GM21447 (cell line): ENCODE measurements at regions not wholly inside any gene's neighbourhood (a gene's known extent, or its start where the extent isn't known, plus 50 kb on each side); places are given as distances from the start of the nearest gene placed in this dataset.

ENCODE experiments used
- ATAC-seq: cut with Tn5 transposase; IDR thresholded peaks from one replicate; pipeline ENCODE4 v1.9.1; 2021; ENCODE audit not compliant: unreplicated experiment

DNA sequence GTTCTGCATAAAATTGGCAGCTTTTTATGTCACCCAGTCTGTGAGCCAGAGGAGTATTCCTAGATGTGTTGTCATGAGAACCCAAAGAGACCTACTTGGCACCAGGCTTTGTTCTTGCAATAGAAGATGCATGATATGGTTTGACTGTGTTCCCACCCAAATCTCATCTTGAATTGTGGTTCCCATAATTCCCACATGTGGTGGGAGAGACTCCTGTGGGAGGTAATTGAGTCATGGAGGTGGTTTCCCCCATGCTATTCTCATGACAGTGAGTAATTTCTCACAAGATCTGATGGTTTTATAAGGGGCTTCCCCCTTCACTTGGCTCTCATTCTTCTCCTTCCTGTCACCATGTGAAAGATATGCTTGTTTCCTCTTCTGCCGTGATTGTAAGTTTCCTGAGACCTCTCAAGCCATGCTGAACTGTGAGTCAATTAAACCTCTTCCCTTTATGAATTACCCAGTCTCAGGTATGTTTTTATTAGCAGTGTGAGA, 572.0 kb upstream of the ATP2B1 start:
- peak; percentile 66 for ATAC-seq

DNA sequence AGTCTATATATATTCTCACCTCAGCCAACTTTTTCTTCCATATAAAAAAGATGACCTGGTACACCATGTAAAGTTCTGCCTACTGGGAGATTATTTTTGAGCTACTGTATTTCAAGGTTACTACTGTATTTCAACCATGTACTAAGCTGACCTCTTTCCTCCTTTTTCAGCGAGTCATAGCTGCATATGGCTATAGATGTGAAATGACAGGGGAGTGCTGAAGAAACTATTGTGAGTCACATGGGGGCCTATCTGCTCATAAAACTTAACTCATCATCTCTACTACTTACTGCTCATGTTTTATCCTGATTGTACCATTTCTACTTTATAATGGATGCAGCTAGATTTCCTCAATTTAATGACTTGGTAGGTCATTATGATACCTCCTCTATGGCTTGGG, 571.4 kb upstream of the ATP2B1 start:
- no peak for ATAC-seq

DNA sequence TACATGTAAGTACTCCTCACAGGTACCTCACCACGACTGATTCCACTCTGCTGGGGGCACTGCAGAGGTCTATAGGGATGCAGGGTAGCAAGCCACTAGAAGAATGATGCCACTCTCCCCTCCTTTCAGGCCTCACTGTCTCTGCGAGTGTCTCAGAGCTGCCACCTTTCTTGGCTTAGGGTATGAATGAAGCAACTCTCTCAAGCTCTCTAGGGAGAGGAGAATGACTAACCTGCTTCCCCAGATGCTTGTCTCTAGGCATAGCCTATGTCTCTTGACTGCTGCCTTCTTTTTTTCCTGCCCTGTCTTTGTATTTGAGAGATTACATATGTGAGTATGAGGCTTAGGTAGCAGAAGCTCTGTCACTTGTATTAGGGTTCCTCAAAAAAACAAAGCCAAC, 566.5 kb upstream of the ATP2B1 start:
- ATAC-seq = no peak

- ATAC-seq = no peak
These were observed 565.8 kb upstream of the ATP2B1 start for GRCh38 chr12:90274407-90274806.

- no peak for ATAC-seq
These were observed 559.9 kb upstream of the ATP2B1 start for GRCh38 chr12:90268574-90268973.

GRCh38 chr12:90262251-90262650, 553.6 kb upstream of the ATP2B1 start:
- no peak for ATAC-seq

- no peak for ATAC-seq
These were observed 552.6 kb upstream of the ATP2B1 start for GRCh38 chr12:90261283-90261682.

DNA sequence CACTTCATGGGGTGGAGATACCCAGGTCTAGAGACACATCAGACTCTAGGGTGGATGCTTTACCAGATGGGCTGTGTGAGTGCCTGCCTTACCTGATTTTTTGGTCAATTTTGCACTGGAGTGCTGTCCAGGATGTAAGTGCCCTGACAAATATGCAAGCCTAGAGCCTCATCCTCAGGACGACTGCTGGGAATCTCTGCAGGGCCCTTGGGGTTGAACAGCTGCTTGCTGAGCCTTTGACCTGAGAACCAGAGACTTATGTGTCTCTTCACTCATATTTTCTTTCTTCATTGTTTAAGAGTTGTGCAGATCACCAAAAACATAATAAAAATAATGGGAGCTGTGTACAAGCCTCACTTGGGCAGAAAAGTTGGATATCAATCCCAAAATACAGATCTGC, 551.5 kb upstream of the ATP2B1 start:
- no peak for ATAC-seq

DNA sequence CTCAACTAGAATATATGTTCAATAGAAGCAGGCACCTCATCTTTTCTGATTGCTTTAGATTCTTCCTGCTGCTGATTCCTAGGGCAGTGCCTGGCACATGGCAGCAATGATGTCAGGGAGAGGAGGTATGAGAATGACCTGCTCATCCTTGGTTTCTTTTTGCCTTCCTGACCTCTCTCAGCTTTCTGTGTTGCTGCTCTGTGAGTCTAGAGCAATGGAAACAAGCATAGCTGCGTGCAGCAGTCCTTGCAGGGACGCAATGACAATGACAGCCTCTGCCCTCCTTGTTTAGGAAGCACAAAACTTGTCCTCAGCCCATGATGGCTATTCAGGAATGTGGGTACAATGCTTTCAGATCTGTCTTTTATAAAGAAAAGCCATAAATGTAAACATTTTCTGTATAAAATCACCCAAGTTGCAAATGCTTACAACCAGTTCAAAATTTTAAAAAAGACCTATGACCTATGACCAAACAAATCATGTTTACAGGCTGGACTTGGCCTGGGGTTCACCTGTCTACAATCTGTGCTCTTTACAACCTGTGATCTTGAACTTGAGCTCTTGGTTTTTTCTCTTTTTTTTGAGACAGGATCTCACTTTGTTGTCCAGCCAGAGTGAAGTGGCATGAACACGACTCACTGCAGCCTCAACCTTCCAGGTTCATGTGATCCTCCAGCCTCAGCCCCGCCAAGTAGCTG, 549.4 kb upstream of the ATP2B1 start:
- ATAC-seq = no peak

DNA sequence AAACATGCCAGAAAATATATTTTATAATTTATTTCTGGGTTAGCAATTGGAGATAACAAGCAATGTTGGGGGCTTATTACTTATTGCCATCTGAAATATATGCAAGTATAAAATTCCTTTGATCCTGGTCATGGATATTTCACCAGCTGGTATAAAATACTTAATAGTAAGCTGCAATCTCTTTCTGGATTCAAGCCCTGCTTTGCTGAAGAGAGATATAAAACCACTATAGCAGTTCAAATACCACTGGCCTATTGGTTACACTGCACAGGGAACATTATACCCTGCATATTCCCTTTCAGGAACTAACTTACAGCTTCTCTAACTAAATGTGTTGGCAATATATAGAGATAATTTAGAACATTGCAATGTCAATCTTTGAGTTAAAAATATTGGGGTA, 546.2 kb upstream of the ATP2B1 start:
- no peak for ATAC-seq

DNA sequence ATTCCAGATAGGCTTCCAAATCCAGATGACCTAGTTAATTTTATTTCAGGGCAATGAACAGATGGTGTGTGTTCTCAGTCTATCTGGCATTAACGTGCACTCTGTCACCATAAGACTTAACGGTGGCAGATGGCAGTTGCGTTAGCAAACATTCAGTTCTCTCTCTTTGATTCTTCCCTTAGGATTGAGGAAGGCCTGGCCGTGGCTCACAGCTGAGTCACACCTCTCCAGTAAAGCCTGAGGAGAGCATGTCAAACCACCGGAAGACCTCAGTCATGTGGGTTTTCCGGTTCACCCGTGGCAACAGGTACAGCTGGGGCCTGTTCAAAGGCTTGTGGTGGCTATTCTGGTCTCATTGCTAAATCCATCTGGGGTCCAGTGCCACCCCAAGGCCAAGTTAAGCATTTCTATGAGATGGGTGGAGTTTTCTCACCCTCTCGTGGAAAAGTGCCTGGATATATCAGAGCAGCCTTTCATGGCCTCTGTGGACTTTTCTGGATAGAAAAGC, 545.1 kb upstream of the ATP2B1 start:
- peak; percentile 100 for ATAC-seq

DNA sequence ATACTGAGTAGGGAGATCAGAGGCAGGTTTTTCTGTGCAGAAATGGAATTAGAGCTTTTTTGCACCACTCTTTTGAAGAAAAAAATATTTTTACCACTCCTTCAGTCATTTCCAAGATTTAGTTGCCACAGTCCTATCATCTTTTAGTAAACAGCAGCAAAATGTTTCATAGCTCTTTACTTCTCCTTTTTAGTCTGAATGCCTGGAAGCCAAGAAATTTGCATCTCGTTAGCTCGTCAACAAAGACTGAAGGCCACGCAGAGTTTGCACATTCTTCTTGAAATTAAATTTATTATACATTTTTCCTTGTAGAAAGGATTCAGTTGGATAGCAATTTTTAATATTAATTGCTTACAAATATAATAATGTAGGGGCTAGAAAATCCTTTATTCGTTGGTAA, 544.5 kb upstream of the ATP2B1 start:
- no peak for ATAC-seq

DNA sequence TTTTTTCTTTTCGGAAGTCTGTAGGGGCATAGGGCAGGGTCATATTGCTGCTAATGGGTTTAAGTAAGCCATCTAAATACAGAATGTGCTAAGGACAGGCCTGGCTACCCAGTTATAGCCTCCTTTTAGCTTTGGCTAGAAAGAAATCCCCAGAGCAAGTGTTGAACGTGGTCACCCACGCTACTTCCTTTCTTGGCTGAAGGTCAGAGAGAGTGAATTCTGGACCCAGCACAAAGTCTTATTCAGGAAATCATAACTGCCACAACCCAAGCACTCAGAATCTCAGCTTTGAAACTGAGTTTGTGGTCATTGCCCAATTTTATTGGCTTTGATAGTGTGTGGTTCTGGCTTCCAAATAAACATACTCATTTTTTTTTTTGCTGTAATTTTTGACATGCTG, 542.1 kb upstream of the ATP2B1 start:
- ATAC-seq = no peak

DNA sequence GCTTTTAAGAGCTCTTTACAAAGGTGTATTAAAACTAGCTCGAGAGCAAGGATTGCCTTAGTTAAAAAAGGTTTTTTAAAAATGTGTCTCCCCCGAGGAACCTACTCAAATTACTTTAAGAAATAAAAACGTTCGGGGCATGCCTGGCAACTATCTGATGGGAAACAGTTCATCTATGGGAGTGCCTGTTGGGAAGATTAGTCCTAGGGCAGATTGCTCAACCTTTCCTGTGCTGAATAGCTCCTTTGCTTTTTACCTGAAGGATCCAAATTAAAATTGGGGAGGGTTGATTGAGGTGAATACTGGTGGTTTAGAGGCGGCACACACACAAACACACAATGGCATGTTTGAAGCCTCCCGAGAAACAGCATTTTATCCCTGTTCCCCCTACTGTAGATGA, 541.4 kb upstream of the ATP2B1 start:
- no peak for ATAC-seq

DNA sequence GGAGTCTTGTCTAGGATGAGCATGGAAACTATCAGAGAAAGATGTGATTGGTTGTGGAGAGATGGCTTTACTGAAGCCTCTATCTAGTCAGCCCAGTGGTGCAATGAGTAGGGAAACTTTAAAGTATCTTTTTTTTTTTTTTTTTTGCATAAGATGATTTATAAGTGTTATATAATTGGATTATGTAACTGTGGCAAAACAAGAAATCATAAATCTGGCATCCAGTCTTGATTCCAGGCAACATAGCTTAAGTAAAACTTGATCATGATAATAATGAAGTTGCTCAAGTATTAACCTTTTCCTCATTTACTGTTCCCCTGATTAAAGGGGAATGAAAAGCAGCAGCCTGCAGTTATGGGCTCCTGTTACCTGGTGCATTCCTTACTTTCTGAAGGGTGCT, 538.0 kb upstream of the ATP2B1 start:
- ATAC-seq = no peak

DNA sequence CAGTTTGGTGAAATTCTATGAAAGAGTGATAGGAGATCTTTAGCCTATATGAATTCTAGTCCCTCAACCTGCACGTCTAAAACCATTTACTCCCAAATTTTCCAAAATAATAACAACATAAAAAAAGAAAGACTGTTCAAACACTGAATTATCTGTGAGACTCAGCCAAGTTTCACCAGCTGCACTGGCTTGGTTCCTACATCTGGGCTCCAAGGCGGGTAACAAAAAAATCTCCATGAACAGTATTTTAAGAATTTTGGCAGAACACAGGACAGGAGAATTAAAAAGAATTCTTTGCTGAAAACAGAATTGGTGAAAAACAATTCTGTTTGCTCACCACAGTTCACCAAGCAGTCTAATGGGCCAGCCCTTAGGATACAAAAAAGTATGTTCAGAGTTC, 536.8 kb upstream of the ATP2B1 start:
- no peak for ATAC-seq

DNA sequence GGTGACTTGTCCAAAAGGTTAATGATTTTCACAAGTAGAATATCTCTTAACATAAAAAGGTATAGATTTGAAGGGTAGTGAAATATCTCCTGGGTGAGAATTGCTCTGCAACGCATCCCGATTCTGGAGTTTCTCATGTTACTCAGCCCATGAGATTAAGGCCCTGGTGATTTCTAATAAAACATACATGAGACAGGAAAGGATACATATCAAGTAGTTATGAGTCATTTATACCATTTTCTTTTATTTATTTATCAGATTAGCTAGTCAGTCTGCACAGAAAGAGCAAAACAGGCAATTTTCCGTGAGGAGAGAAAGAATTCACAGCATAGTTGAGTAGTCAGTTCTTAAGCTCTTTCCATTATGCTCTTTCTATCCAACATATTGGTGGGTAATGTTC, 535.6 kb upstream of the ATP2B1 start:
- ATAC-seq = no peak

DNA sequence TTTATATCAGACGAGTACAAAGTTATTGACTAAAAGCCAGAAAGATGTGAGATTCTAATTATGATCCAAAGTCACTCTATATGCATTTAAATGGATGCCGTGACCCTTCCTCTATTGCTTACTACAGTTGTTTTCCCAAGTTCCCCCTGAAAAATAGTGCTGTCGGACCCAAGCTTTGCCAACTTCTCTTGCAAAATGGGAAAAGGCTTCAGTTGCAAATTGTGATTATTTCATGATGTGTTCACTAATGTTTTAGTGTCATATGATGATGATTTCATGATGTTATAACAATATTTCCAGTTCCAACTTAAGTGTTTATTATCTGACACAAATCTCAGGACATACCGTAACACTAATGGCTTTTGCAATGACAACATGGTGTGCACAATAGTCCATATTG, 534.6 kb upstream of the ATP2B1 start:
- no peak for ATAC-seq

- ATAC-seq = no peak
These were observed 531.2 kb upstream of the ATP2B1 start for GRCh38 chr12:90239732-90240260.

DNA sequence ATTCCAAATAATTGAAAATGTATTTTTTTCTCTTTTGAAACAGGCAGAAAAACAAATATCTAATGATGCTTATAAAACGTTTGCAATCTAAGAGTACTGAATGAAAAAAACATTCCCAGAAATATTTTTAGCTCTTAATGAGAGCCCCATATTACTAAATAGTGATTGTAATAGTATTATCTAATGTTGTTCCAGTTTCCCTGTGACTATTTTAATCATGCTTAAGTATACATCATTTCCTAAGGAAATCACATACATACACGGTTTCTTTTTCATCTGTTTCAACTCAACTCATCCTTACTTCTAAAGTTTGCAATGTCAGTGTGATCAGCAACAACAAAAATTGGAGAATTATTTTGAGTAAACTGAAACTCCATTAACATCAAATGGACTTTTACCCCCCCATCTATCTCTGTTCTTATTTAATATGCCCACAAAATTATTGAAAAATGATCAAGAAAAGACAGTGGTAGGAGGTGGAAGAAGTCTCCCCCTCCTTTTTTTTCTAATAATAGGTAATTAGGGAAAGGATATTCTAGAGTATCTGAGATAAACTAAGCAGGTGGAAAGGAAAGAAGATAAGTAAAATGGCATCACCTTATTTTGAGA, 530.1 kb upstream of the ATP2B1 start:
- no peak for ATAC-seq

DNA sequence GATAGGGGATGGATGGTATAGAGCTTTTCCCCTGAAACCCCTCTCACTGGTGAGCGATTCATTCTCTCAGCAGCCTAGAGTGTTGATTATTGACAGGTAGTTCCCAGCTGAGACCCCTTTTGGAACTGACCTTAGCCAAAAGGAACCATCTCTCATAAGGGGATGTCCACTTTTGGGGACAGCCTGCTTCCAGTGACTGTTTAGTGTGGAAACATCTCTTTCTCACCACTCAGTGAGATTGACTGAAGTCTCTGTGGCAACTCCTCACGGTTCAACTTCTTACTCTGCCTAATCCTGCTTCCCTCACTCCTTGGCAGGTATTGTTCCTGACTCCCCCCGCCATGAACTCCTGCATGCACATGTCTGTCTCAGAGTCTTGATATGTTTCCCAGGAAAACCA, 529.2 kb upstream of the ATP2B1 start:
- no peak for ATAC-seq

- ATAC-seq = no peak
These were observed 527.0 kb upstream of the ATP2B1 start for GRCh38 chr12:90235642-90236041.
